HG03175 (cell line): ENCODE measurements at regions not wholly inside any gene's neighbourhood (a gene's known extent, or its start where the extent isn't known, plus 50 kb on each side); places are given as distances from the start of the nearest gene placed in this dataset.

Experiments
- ATAC-seq: cut with Tn5 transposase; IDR thresholded peaks from one replicate; pipeline ENCODE4 v1.9.1; 2021; ENCODE audit warnings: mild to moderate bottlenecking, moderate library complexity; ENCODE audit not compliant: unreplicated experiment

- no peak for ATAC-seq
Measured at GRCh38 chr14:87879389-87879788, 113.6 kb downstream of the GALC start.

- no peak for ATAC-seq
Measured at GRCh38 chr14:87878959-87879358, 114.0 kb downstream of the GALC start.

GRCh38 chr14:87877877-87878276, 115.1 kb downstream of the GALC start:
- no peak for ATAC-seq

GRCh38 chr14:87874676-87875075, 118.3 kb downstream of the GALC start:
- ATAC-seq: no peak

GRCh38 chr14:87873741-87874140, 119.2 kb downstream of the GALC start:
- ATAC-seq: no peak

GRCh38 chr14:87869619-87870583, 123.1 kb downstream of the GALC start:
- ATAC-seq: peak; percentile 71

GRCh38 chr14:87868920-87869319, 124.1 kb downstream of the GALC start:
- no peak for ATAC-seq

GRCh38 chr14:87866116-87866515, 126.9 kb downstream of the GALC start:
- no peak for ATAC-seq

GRCh38 chr14:87864356-87865270, 128.4 kb downstream of the GALC start:
- no peak for ATAC-seq

- ATAC-seq: no peak
Measured at GRCh38 chr14:87863047-87863446, 129.9 kb downstream of the GALC start.

- no peak for ATAC-seq
Measured at GRCh38 chr14:87852107-87852506, 140.9 kb downstream of the GALC start.

- no peak for ATAC-seq
Measured at GRCh38 chr14:87851190-87851589, 141.8 kb downstream of the GALC start.

- no peak for ATAC-seq
Measured at GRCh38 chr14:87847216-87847755, 145.7 kb downstream of the GALC start.

- no peak for ATAC-seq
Measured at GRCh38 chr14:87840906-87841305, 152.1 kb downstream of the GALC start.

GRCh38 chr14:87838931-87839330, 154.1 kb downstream of the GALC start:
- no peak for ATAC-seq

- no peak for ATAC-seq
Measured at GRCh38 chr14:87837296-87837695, 155.7 kb downstream of the GALC start.

- no peak for ATAC-seq
Measured at GRCh38 chr14:87834594-87834993, 158.4 kb downstream of the GALC start.

GRCh38 chr14:87833026-87833425, 160.0 kb downstream of the GALC start:
- no peak for ATAC-seq

- no peak for ATAC-seq
Measured at GRCh38 chr14:87830443-87831096, 162.4 kb downstream of the GALC start.

- ATAC-seq: no peak
Measured at GRCh38 chr14:87829543-87829942, 163.4 kb downstream of the GALC start.

- no peak for ATAC-seq
Measured at GRCh38 chr14:87824266-87824665, 168.7 kb downstream of the GALC start.
